ENCODE measurements at regions not wholly inside any gene's neighbourhood (a gene's known extent, or its start where the extent isn't known, plus 50 kb on each side); places are given as distances from the start of the nearest gene placed in this dataset.

DNA sequence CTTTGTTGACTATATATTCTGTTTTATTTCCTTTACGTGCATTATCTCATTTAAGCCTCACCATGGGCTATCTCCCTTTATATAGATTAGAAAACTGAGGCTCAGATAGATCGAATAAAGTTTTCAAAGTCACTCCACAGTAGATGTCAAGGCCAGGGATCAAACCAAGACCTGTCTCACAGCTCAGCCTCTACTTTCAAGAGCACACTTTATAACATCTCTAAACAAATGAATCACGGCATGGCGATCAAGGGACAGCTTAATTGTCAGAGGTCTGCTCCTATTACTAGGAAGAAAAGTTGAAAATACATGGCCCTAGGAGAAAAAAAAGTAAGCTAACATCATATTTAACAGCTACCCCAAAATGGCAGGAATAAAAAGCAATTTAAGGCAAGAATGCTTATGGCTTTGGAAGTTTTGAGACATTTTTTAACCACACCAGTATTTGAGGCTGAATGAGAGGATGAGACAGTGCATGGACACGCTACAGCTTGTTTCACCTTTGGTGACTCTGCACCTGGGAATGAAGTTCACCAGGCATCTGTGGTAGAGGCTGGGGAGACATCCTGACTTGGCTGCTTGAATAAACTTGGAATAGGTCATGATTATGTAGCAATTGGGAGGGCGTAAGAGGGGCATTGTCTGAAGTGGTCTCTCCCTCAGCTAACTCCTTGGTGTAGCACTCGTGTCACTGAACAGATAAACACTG is 486.8 kb upstream of the WWC1 start:
- Histone ChIP-seq H3K4me2 (ENCODE audit: control insufficient read depth, extremely low read depth, insufficient read depth, low read depth, low read length) (peak overlapping the region; percentile 76), H3K9ac (ENCODE audit: control insufficient read depth, extremely low read depth, insufficient read depth, low read length) (peak overlapping the region; percentile 58), H3K9me3 (ENCODE audit: control insufficient read depth, low read depth, low read length) (no peaks in the 10 kb centered on the region), H4K20me1 (ENCODE audit: control insufficient read depth, extremely low read depth, insufficient read depth, low read length) (no peaks in the 10 kb centered on the region), H3K36me3 (ENCODE audit: control insufficient read depth in 2 of 2, extremely low read depth in 1 of 2, insufficient read depth in 2 of 2, low read length in 2 of 2) (no peaks in the 10 kb centered on the region), H3K4me3 (ENCODE audit: control insufficient read depth in 2 of 3, extremely low read depth in 1 of 3, insufficient read depth in 2 of 3, low read depth in 1 of 3, low read length in 3 of 3) (peak overlapping the region in 2 of 3 experiments; percentile 36 to 45), H2AFZ (ENCODE audit: control insufficient read depth, low read length) (peak overlapping the region; percentile 24), H3K27me3 (ENCODE audit: control insufficient read depth, extremely low read depth, insufficient read depth, low read length) (no peaks in the 10 kb centered on the region), H3K79me2 (ENCODE audit: control insufficient read depth, insufficient read depth, low read length) (no peaks in the 10 kb centered on the region), H3K9me1 (ENCODE audit: control insufficient read depth, extremely low read depth, insufficient read depth, low read length) (no peaks in the 10 kb centered on the region), H3K4me1 (ENCODE audit: control insufficient read depth, extremely low read depth, insufficient read depth, low read length) (peaks cover 43% of the 10 kb centered on the region), H3K27ac (ENCODE audit: control insufficient read depth, insufficient read depth, low read length) (peak overlapping the region; percentile 93)
- DNase-seq (ENCODE audit: low read depth, low spot score) (peak; percentile 94), FAIRE-seq (peak; percentile 100)
- dilution Hi-C loops (cut with MboI; ENCODE audit: extremely low pct_ligation_motif_present, low sequenced_read_pairs) = no loop called here
- TF ChIP-seq, protein P1, sequence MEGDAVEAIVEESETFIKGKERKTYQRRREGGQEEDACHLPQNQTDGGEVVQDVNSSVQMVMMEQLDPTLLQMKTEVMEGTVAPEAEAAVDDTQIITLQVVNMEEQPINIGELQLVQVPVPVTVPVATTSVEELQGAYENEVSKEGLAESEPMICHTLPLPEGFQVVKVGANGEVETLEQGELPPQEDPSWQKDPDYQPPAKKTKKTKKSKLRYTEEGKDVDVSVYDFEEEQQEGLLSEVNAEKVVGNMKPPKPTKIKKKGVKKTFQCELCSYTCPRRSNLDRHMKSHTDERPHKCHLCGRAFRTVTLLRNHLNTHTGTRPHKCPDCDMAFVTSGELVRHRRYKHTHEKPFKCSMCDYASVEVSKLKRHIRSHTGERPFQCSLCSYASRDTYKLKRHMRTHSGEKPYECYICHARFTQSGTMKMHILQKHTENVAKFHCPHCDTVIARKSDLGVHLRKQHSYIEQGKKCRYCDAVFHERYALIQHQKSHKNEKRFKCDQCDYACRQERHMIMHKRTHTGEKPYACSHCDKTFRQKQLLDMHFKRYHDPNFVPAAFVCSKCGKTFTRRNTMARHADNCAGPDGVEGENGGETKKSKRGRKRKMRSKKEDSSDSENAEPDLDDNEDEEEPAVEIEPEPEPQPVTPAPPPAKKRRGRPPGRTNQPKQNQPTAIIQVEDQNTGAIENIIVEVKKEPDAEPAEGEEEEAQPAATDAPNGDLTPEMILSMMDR (optimal IDR thresholded peaks at IDR 0.05 in 1 of 3, IDR thresholded peaks at IDR 0.05 in 1 of 3, conservative IDR thresholded peaks at IDR 0.05 in 1 of 3; ENCODE audit: extremely low read depth in 1 of 3, insufficient read depth in 2 of 3, low read length in 3 of 3) = no peak
- no peak for TF ChIP-seq EZH2 (IDR thresholded peaks at IDR 0.05; ENCODE audit: low read length)

DNA sequence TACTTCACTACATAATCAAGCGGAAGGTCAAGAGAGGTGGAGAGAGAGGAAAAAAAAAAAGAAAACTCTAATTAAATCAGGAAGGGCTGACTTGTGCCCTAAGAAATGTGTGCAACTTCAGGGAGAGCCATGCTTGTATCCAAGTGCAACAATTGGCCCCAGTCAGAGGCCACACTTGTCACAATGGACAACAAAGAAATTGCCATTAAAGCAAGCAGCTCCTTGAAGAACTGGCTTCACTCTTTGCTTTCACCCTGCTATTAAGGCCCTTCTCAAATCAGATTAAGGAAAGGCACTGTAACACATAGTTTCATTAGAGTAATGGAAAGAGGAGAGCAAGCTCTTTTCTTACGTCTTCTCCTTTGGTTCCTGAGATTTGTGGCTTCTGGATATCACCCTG is 480.9 kb upstream of the WWC1 start:
- Histone ChIP-seq H3K9me1 (ENCODE audit: control insufficient read depth, extremely low read depth, insufficient read depth, low read length) (no peaks in the 10 kb centered on the region), H3K4me1 (ENCODE audit: control insufficient read depth, extremely low read depth, insufficient read depth, low read length) (peaks cover 35% of the 10 kb centered on the region), H3K4me3 (ENCODE audit: control insufficient read depth in 2 of 3, extremely low read depth in 1 of 3, insufficient read depth in 2 of 3, low read depth in 1 of 3, low read length in 3 of 3) (no peak overlapping the region), H3K27me3 (ENCODE audit: control insufficient read depth, extremely low read depth, insufficient read depth, low read length) (no peaks in the 10 kb centered on the region), H3K9me3 (ENCODE audit: control insufficient read depth, low read depth, low read length) (no peaks in the 10 kb centered on the region), H4K20me1 (ENCODE audit: control insufficient read depth, extremely low read depth, insufficient read depth, low read length) (no peaks in the 10 kb centered on the region), H3K9ac (ENCODE audit: control insufficient read depth, extremely low read depth, insufficient read depth, low read length) (no peak overlapping the region), H3K27ac (ENCODE audit: control insufficient read depth, insufficient read depth, low read length) (no peak overlapping the region), H3K4me2 (ENCODE audit: control insufficient read depth, extremely low read depth, insufficient read depth, low read depth, low read length) (no peak overlapping the region), H3K79me2 (ENCODE audit: control insufficient read depth, insufficient read depth, low read length) (no peaks in the 10 kb centered on the region), H2AFZ (ENCODE audit: control insufficient read depth, low read length) (no peak overlapping the region), H3K36me3 (ENCODE audit: control insufficient read depth in 2 of 2, extremely low read depth in 1 of 2, insufficient read depth in 2 of 2, low read length in 2 of 2) (no peaks in the 10 kb centered on the region)
- dilution Hi-C loops (cut with MboI; ENCODE audit: extremely low pct_ligation_motif_present, low sequenced_read_pairs) = no loop called here
- DNase-seq (ENCODE audit: low read depth, low spot score) (no peak), FAIRE-seq (no peak)
- no peak for TF ChIP-seq EZH2 (IDR thresholded peaks at IDR 0.05; ENCODE audit: low read length)
- TF ChIP-seq, protein P1 (optimal IDR thresholded peaks at IDR 0.05 in 1 of 3, IDR thresholded peaks at IDR 0.05 in 1 of 3, conservative IDR thresholded peaks at IDR 0.05 in 1 of 3; ENCODE audit: extremely low read depth in 1 of 3, insufficient read depth in 2 of 3, low read length in 3 of 3) = no peak

All from keratinocyte (primary cell).